DND-41 (cell line): ENCODE measurements at regions not wholly inside any gene's neighbourhood (a gene's known extent, or its start where the extent isn't known, plus 50 kb on each side); places are given as distances from the start of the nearest gene placed in this dataset.

Experiments
- ATAC-seq: fragments of 200-7000 bp; cut with Tn5 transposase; 3 replicates; pipeline ENCODE4 v1.9.1; 2021; ENCODE audit warnings: low read depth; ENCODE audit not compliant: insufficient read depth
- DNase-seq: peaks from one replicate; pipeline ENCODE4 v3.0.0-alpha.2; 2020
- H2AFZ ChIP-seq: 2 replicates; pipeline ENCODE4 v1.6.0; 2012; ENCODE audit warnings: low read depth, low read length
- H3K27ac ChIP-seq: 2 replicates; pipeline ENCODE4 v1.5.1; 2012; ENCODE audit warnings: low read length, inconsistent platforms
- H3K27me3 ChIP-seq: fragments of 200-600 bp; sonication (generic); 2 replicates; pipeline ENCODE4 v1.6.0; 2012; ENCODE audit warnings: low read length, mild to moderate bottlenecking, inconsistent platforms; ENCODE audit not compliant: insufficient read depth, poor library complexity
- H3K36me3 ChIP-seq: 2 replicates; pipeline ENCODE4 v1.5.1; 2012; ENCODE audit warnings: low read length, inconsistent platforms; ENCODE audit not compliant: insufficient read depth
- H3K4me1 ChIP-seq: 2 replicates; pipeline ENCODE4 v1.5.1; 2012; ENCODE audit warnings: mild to moderate bottlenecking, low read length; ENCODE audit not compliant: insufficient read depth
- H3K4me2 ChIP-seq: 2 replicates; pipeline ENCODE4 v1.6.0; 2012; ENCODE audit warnings: mild to moderate bottlenecking, moderate library complexity, low read length, inconsistent platforms; ENCODE audit not compliant: insufficient read depth
- H3K4me3 ChIP-seq, 2 experiments: fragments of 200-600 bp in 1 of 2; shearing (Covaris generic) in 1 of 2; 2 replicates each; pipeline ENCODE4 v1.5.1; 2012 to 2016; ENCODE audit warnings: inconsistent platforms in 2 of 2, low read length in 2 of 2, mild to moderate bottlenecking in 2 of 2, low read depth in 1 of 2, moderate library complexity in 1 of 2
- H3K79me2 ChIP-seq: 2 replicates; pipeline ENCODE4 v1.6.0; 2012; ENCODE audit warnings: low read length, inconsistent platforms; ENCODE audit not compliant: insufficient read depth
- H3K9ac ChIP-seq: 2 replicates; pipeline ENCODE4 v1.6.0; 2012; ENCODE audit warnings: low read depth, mild to moderate bottlenecking, inconsistent platforms, low read length, moderate library complexity
- H3K9me3 ChIP-seq: 2 replicates; pipeline ENCODE4 v1.5.1; 2012; ENCODE audit warnings: low read length, moderate library complexity, mild to moderate bottlenecking, inconsistent platforms; ENCODE audit not compliant: insufficient read depth, severe bottlenecking
- H4K20me1 ChIP-seq: 2 replicates; pipeline ENCODE4 v1.6.0; 2012; ENCODE audit warnings: low read length; ENCODE audit not compliant: insufficient read depth
- EZH2 ChIP-seq: IDR thresholded peaks from 3 replicates; pipeline ENCODE4 v1.6.1; 2012; ENCODE audit warnings: borderline replicate concordance, low read depth, mild to moderate bottlenecking, moderate library complexity, low read length, inconsistent platforms; ENCODE audit not compliant: severe bottlenecking
- TF ChIP-seq, protein P1 (sequence below): IDR thresholded peaks from 2 replicates; pipeline ENCODE4 v1.5.1; 2012; ENCODE audit warnings: borderline replicate concordance, low read length, moderate library complexity, mild to moderate bottlenecking; ENCODE audit not compliant: poor library complexity, severe bottlenecking; ENCODE audit errors: extremely low read depth

DNA sequence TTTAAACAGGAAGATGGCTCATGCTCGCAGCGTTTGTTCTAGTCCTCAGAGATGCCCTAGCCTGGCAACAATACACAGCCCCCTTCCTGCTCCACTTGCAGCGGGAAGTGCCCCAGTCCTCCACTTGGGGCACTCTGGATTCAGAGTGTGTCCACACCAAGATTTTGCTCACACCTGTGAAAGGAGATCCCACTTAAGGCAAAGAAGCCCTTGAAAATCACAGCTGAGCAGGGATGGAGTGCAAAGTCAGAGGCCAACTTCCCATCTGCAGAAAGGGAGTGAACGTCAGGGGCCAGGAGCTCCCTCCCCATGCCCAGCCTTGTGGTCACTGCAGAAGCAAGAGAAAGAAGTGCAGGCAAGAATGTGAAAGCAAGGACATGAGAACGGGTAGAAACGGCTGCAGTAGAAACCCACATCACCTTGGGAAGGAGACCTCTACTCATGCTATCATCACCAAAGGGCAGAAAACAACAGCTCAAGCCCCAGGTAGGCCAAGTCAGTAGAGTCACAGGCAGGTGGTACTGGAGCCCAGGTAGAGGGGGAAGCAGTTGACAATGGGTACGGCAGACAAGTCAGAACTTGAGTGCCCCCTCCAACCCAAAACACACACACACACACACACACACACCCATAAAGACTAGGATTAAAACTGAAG lies 157.4 kb downstream of the BUD13 start:
- Histone ChIP-seq H3K79me2 (no peaks in the 10 kb centered on the region), H2AFZ (no peak overlapping the region), H3K4me1 (no peaks in the 10 kb centered on the region), H3K27ac (no peak overlapping the region), H4K20me1 (peaks cover 4% of the 10 kb centered on the region; the same call in 1 of the 2 replicates), H3K4me2 (no peak overlapping the region), H3K9me3 (no peaks in the 10 kb centered on the region), H3K36me3 (no peaks in the 10 kb centered on the region), H3K27me3 (peaks cover 25% of the 10 kb centered on the region), H3K9ac (no peak overlapping the region), H3K4me3 (no peak overlapping the region)
- DNase-seq (no peak), ATAC-seq (no peak)
- TF ChIP-seq EZH2, result no peak
- TF ChIP-seq, protein P1, sequence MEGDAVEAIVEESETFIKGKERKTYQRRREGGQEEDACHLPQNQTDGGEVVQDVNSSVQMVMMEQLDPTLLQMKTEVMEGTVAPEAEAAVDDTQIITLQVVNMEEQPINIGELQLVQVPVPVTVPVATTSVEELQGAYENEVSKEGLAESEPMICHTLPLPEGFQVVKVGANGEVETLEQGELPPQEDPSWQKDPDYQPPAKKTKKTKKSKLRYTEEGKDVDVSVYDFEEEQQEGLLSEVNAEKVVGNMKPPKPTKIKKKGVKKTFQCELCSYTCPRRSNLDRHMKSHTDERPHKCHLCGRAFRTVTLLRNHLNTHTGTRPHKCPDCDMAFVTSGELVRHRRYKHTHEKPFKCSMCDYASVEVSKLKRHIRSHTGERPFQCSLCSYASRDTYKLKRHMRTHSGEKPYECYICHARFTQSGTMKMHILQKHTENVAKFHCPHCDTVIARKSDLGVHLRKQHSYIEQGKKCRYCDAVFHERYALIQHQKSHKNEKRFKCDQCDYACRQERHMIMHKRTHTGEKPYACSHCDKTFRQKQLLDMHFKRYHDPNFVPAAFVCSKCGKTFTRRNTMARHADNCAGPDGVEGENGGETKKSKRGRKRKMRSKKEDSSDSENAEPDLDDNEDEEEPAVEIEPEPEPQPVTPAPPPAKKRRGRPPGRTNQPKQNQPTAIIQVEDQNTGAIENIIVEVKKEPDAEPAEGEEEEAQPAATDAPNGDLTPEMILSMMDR, result peak; percentile 17

DNA sequence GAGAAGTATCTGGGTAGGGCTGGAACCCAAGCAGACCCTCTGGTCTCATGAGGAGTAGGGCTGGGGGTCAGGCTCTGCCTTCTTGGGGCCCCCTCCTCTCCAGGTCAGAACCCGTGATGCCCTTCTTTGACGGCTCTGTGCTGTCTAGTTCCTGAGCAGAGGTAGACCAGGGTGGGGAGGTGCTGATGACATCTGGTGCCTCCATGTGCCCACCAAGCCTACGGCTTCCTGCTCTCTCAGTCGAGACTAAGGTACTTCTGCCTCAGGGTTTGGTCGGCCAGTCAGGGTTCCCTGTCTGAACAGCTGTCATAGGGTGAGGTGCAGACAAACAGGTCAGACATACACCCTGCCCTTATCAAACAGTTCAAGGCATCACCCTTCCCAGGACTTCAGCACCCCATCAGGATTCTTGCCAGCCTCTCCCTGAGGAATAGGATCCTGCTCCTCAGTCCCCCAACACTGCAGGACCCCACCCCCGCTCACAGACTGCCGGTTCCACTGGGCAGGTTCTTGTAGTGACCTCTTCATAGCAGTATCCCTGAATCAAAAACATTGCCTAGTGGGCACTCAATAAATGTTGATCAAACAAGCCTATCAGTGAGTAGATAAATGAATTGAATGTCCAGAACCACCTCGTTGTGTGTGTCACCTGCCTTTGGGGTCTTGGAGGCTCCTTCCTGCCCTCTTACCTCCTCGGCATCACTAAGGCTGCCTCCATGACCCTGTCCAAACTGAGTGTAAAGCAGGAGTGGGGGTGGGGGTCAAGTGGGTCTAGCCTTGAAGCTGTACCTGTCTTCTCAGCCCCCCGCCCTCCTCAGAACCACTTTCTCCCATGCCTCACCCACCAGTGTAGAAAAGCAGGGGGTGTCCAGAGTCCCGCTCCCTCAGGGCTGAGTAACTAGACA lies 158.2 kb downstream of the BUD13 start:
- no peaks in the 10 kb centered on the region for H3K79me2 ChIP-seq
- peaks cover 4% of the 10 kb centered on the region; the same call in 1 of the 2 replicates for H4K20me1 ChIP-seq
- no peak overlapping the region for H3K4me3 ChIP-seq
- no peak overlapping the region for H2AFZ ChIP-seq
- H3K9ac ChIP-seq, result no peak overlapping the region
- no peak overlapping the region for H3K4me2 ChIP-seq
- peaks cover 25% of the 10 kb centered on the region for H3K27me3 ChIP-seq
- no peaks in the 10 kb centered on the region for H3K36me3 ChIP-seq
- no peaks in the 10 kb centered on the region for H3K9me3 ChIP-seq
- no peak for ATAC-seq
- DNase-seq, result no peak
- no peak overlapping the region for H3K27ac ChIP-seq
- no peak for TF ChIP-seq EZH2
- TF ChIP-seq, protein P1, result no peak
- H3K4me1 ChIP-seq, result no peaks in the 10 kb centered on the region

DNA sequence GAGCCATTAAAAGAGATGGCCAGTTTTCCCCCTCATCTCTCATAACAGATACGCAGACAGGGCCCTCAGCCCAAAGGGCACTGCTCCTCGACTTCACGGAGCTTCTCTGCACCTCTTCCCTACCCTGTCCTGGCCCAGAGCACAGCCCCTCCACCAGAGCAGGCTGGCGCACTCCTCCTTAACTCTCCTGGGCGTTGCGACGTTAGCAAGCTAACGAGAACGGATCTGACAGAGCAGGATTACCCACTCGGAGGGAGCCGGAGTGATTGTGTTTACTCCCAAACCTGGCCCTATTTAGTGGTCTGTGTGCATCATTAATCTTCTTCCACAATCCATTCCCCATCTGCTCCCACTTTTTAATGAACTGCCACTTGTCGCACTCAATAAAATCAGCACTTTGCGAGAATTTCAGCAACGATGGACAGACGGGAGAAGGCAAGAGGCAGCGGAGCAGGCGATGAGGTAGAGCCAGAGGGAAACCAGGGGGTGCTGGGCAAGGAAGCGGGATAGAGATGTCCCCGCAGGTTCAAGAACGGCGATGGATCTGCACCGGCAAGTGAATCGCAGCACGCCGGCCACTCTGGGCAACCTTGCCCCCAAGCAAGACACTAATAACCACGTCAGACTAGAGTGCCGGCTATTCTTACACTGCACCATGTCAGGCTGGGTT lies 159.4 kb downstream of the BUD13 start:
- Histone ChIP-seq H3K4me2 (no peak overlapping the region), H3K9ac (no peak overlapping the region), H3K4me1 (no peaks in the 10 kb centered on the region), H2AFZ (no peak overlapping the region), H3K79me2 (no peaks in the 10 kb centered on the region), H3K27ac (no peak overlapping the region), H3K4me3 (no peak overlapping the region), H3K9me3 (no peaks in the 10 kb centered on the region), H4K20me1 (peaks cover 4% of the 10 kb centered on the region; the same call in 1 of the 2 replicates), H3K36me3 (no peaks in the 10 kb centered on the region), H3K27me3 (peaks cover 25% of the 10 kb centered on the region)
- no peak for DNase-seq
- ATAC-seq, result no peak
- TF ChIP-seq EZH2, result no peak
- TF ChIP-seq, protein P1, result no peak
